Ectodermal cell (in vitro differentiated cells): ENCODE measurements at regions not wholly inside any gene's neighbourhood (a gene's known extent, or its start where the extent isn't known, plus 50 kb on each side); places are given as distances from the start of the nearest gene placed in this dataset.
"Not testable (repeated sequence)": the region's sequence is repeated elsewhere in the genome, so short reads cannot be mapped to it uniquely, and the experiment has no call there.

ENCODE experiments used
- H3K27ac ChIP-seq: 2 replicates; pipeline ENCODE4 v1.7.0; 2013; ENCODE audit warnings: mild to moderate bottlenecking, low read depth, low read length; ENCODE audit not compliant: insufficient read depth, poor library complexity, severe bottlenecking
- H3K27me3 ChIP-seq: 2 replicates; pipeline ENCODE4 v1.7.0; 2013; ENCODE audit warnings: mild to moderate bottlenecking, low read length; ENCODE audit not compliant: insufficient read depth, control insufficient read depth, poor library complexity, severe bottlenecking
- H3K36me3 ChIP-seq: one replicate; pipeline ENCODE4 v1.7.0; 2013; ENCODE audit warnings: low read length; ENCODE audit not compliant: control insufficient read depth, insufficient read depth
- H3K4me1 ChIP-seq: one replicate; pipeline ENCODE4 v1.7.0; 2013; ENCODE audit warnings: low read length; ENCODE audit not compliant: control insufficient read depth, insufficient read depth
- H3K4me3 ChIP-seq: 2 replicates; pipeline ENCODE4 v1.7.0; 2013; ENCODE audit warnings: low read depth, low read length, control low read depth; ENCODE audit not compliant: insufficient read depth
- H3K9me3 ChIP-seq: 2 replicates; pipeline ENCODE4 v1.7.0; 2013; ENCODE audit warnings: mild to moderate bottlenecking, low read length, moderate library complexity; ENCODE audit not compliant: control insufficient read depth
- WGBS, 2 experiments: methylation state at CpG; one replicate each; pipeline ENCODE4 v1.1.7; 2013; ENCODE audit warnings: missing lambda C conversion rate in 2 of 2; 5-methylcytosine and 5-hydroxymethylcytosine counted together

DNA sequence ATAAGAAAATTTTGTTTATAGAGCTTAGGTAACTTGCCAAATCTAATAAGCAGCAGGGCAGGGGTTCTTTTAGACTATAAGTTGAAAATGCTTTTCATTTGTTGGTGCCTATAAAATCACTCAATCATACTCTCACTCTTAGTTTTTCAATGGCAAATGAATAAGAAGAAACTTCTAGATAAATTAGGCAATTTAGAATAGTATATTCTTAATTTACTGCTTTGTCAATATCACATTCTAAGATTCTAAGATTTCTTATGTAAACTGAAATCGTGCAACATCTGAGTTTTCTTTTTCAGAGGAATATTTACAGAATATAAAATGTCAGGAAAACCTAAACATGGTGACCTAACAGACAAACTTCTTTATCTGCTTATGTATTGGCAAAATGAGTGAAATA lies 849.0 kb downstream of the DTWD2 start:
- no peaks in the 10 kb centered on the region for H3K4me1 ChIP-seq
- no peaks in the 10 kb centered on the region for H3K9me3 ChIP-seq
- H3K4me3 ChIP-seq = no peak overlapping the region
- H3K27me3 ChIP-seq = no peaks in the 10 kb centered on the region
- no peaks in the 10 kb centered on the region for H3K36me3 ChIP-seq
- no peak overlapping the region for H3K27ac ChIP-seq
- WGBS, 2 experiments = 86 to 100% methylated on average over 1 of the region's 1 CpG

DNA sequence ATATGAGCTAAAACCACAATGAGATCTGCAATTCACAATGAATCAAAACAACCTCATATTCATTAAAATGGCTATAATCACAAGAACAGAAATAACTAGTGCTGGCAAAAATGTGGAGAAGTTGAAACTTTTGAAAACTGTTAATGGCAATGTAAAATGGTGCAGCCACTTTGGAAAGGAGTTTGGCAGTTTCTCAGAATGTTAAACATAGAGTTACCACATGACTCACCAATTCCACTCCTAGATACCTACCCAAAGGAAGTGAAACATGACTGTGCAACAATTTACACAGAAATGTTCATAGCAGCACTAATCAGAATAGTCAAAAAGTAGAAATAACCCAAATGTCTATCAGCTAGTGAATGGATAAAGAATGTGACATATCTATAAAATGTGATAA lies 862.2 kb downstream of the DTWD2 start:
- Histone ChIP-seq H3K4me1 (no peaks in the 10 kb centered on the region), H3K27ac (no peak overlapping the region), H3K4me3 (no peak overlapping the region), H3K27me3 (no peaks in the 10 kb centered on the region), H3K9me3 (no peaks in the 10 kb centered on the region), H3K36me3 (no peaks in the 10 kb centered on the region)

DNA sequence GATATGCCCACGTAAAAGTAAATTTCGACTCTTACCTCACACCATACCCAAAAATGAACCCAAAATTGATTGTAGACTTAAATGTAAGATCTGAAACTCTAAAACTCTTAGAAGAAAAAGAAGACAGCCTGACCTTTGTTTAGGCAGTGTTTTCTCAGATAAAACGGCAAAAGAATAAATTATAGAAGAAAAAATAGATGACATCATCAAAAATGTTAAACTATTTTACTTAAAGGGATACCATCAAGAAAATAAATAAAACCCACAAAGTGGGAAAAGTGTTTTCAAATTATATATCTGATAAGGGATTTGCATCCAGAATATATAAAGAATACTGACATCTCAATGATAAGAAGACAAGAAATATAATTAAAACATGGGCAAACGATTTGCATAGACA lies 862.7 kb downstream of the DTWD2 start:
- Histone ChIP-seq H3K4me3 (no peak overlapping the region), H3K36me3 (no peaks in the 10 kb centered on the region), H3K4me1 (no peaks in the 10 kb centered on the region), H3K9me3 (no peaks in the 10 kb centered on the region), H3K27ac (no peak overlapping the region), H3K27me3 (no peaks in the 10 kb centered on the region)
- WGBS, 2 experiments = 100% methylated on average over 3 of the region's 4 CpGs; no CpG with 5 or more reads in 1 of the 2 experiments

DNA sequence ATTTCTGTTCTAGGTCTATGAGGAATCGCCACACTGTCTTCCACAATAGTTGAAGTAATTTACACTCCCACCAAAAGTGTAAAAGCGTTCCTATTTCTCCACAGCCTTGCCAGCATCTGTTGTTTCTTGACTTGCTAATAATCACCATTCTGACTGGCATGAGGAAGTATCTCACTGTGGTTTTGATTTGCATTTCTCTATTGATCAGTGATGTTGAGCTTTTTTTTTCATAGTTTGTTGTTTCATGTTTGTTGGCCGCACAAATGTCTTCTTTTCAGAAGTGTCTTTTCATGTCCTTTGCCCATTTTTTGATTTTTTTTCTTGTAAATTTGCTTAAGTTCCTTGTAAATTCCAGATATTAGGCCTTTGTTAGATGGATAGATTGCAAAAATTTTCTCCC lies 867.1 kb downstream of the DTWD2 start:
- 83 to 95% methylated on average over 3 of the region's 3 CpGs for WGBS, 2 experiments
- Histone ChIP-seq H3K27ac (no peak overlapping the region), H3K4me3 (no peak overlapping the region), H3K4me1 (no peaks in the 10 kb centered on the region), H3K36me3 (no peaks in the 10 kb centered on the region), H3K9me3 (no peaks in the 10 kb centered on the region), H3K27me3 (no peaks in the 10 kb centered on the region)

DNA sequence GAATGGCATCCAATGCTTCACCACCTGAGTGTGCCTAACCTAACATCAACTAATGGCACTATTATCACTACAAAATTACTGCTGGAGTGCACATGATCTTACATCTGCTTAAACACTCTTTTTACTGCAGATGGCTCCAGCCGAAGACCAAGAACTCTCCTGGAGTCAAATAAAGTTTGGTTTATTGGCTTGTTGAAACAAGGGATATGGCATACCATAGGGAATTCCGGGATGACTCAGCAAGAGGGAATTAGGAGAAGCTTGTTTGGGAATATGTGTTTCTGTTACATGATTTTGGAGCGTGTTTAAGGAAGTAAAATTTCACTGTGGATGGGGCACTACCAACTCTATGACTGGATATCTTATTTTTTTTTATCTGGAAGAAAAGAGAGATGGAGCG lies 872.6 kb downstream of the DTWD2 start:
- Histone ChIP-seq H3K36me3 (no peaks in the 10 kb centered on the region), H3K27ac (no peak overlapping the region), H3K9me3 (no peaks in the 10 kb centered on the region), H3K4me1 (no peaks in the 10 kb centered on the region), H3K4me3 (no peak overlapping the region), H3K27me3 (no peaks in the 10 kb centered on the region)
- WGBS, 2 experiments = 82 to 89% methylated on average over 4 of the region's 4 CpGs

DNA sequence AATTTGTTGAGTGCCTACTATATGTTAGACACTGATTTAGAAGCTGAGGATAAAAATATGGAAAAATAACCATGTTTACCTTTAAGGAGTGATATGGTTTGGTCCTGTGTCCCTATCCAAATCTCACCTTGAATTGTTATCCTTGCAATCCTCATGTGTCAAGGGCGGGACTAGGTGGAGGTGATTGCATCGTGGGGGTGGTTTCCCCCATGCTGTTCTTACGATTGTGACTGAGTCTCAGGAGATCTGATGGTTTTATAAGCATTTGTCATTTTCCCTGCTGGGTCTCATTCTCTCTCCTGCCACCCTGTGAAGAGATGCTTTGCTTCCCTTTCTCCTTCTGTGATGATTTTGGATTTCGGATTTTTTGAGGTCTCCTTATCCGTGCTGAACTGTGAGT lies 876.4 kb downstream of the DTWD2 start:
- H3K9me3 ChIP-seq = no peaks in the 10 kb centered on the region
- no peak overlapping the region for H3K27ac ChIP-seq
- WGBS, 2 experiments = 50 to 57% methylated on average over 3 to 5 of the region's 5 CpGs
- H3K36me3 ChIP-seq = no peaks in the 10 kb centered on the region
- H3K27me3 ChIP-seq = no peaks in the 10 kb centered on the region
- H3K4me1 ChIP-seq = no peaks in the 10 kb centered on the region
- H3K4me3 ChIP-seq = no peak overlapping the region

DNA sequence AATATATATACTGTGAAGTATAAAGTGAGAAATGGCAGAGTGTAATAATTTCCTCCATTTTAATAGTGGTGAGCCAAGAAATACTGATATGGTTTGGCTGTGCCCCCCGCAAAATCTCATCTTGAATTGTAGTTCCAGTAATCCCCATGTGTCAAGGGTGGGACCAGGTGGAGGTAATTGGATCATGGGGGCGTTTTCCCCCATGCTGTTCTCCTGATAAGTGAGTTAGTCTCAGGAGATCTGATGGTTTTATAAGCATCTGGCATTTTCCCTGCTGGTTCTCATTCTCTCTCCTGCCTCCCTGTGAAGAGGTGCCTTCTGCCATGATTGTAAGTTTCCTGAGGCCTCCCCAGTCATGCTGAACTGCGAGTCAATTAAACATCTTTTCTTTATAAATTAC lies 881.1 kb downstream of the DTWD2 start:
- H3K27ac ChIP-seq, H3K27me3 ChIP-seq, H3K4me1 ChIP-seq, H3K36me3 ChIP-seq, H3K9me3 ChIP-seq, H3K4me3 ChIP-seq: not testable (repeated sequence)
- WGBS, 2 experiments = 81 to 90% methylated on average over 2 to 3 of the region's 3 CpGs

DNA sequence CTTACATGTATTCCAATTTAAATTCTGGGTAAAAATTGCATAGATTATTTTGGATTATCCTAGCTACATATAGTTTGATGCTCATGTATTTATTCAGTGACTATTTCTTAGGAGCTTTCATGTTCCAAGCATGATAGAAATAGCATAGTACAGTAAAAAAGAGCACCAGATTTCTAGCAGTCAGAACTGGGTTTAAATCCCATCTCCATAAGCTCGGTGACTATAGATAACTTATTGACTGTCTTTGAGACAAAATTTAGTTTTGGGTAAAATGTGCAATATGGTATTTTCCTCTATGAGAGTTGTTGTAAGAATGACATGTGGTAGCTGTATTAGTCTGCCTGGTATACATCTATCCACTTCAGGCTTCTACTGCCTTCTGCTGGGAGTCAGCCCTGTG lies 889.6 kb downstream of the DTWD2 start:
- Histone ChIP-seq H3K9me3 (no peaks in the 10 kb centered on the region), H3K27ac (no peak overlapping the region), H3K4me1 (no peaks in the 10 kb centered on the region), H3K4me3 (no peak overlapping the region), H3K36me3 (no peaks in the 10 kb centered on the region), H3K27me3 (no peaks in the 10 kb centered on the region)
- 100% methylated on average over 1 of the region's 1 CpG for WGBS, 2 experiments

DNA sequence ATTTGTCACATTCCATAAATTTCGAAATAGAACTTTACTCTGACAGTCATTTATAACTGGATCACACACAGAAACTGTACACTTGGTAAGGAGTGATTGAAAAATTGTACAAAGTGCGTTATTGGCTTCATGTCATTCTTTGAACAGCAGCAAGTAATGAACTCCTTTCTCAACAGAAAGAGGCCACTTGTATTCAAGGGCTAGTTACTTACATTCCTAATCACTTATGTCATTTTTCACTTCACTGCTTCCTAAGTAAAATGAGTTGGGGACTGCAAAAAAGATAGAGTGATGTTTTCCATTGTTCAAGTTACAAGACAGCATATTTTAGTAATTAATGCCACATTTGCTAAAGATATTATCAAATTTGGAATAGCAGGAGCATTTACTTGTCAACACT lies 893.2 kb downstream of the DTWD2 start:
- H3K27ac ChIP-seq = no peak overlapping the region
- no peaks in the 10 kb centered on the region for H3K4me1 ChIP-seq
- no peak overlapping the region for H3K4me3 ChIP-seq
- H3K9me3 ChIP-seq = no peaks in the 10 kb centered on the region
- H3K36me3 ChIP-seq = no peaks in the 10 kb centered on the region
- no peaks in the 10 kb centered on the region for H3K27me3 ChIP-seq
- WGBS, 2 experiments = 83 to 85% methylated on average over 1 to 2 of the region's 2 CpGs

DNA sequence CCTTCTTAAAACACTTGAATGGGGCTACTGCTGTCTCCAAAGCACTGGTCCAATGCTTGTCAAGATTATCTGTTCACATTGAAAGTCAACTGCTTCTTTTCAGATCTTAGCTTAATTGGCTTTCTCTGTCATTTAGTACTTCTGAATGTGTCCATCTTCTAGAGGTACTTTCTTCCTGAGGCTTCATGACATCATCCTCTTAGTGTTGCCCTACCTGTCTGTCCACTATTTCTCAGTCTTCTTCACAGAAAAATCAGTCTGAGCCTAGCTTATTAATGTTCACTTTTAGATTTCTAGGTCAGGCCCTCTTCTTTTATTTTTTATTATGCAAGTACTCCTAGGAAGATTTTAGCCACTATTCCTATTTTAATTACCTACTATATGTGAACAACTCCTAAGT lies 899.9 kb downstream of the DTWD2 start:
- Histone ChIP-seq H3K4me1 (no peaks in the 10 kb centered on the region), H3K27ac (no peak overlapping the region), H3K27me3 (no peaks in the 10 kb centered on the region), H3K4me3 (no peak overlapping the region), H3K36me3 (no peaks in the 10 kb centered on the region), H3K9me3 (no peaks in the 10 kb centered on the region)

DNA sequence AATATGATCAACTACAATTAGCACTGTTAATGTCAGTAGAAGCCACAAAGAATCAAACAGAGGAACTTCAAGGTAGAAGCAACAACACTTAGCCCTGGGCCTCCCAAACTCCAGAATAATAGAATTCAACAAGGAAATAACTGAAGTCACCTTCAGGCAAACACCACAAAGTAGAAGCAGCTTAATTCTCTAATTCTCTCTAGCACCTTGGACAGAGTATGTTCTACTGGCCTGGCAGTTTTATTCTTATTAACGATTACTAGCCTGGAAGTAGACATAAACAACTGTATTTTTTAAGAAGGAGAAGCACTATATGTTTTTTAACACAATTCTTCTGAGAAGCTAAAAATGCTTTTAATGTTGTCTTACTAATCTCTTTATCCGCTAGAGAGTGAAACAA lies 911.9 kb downstream of the DTWD2 start:
- 88% methylated on average over 1 of the region's 2 CpGs; no CpG with 5 or more reads in 1 of the 2 experiments for WGBS, 2 experiments
- Histone ChIP-seq H3K9me3 (no peaks in the 10 kb centered on the region), H3K27me3 (no peaks in the 10 kb centered on the region), H3K4me1 (no peaks in the 10 kb centered on the region), H3K4me3 (no peak overlapping the region), H3K27ac (no peak overlapping the region), H3K36me3 (no peaks in the 10 kb centered on the region)
